ENCODE measurements at regions not wholly inside any gene's neighbourhood (a gene's known extent, or its start where the extent isn't known, plus 50 kb on each side); places are given as distances from the start of the nearest gene placed in this dataset. TPM values are rescaled to one million over a fixed set of nuclear protein-coding genes. Genes with fewer than 3 reads are reported as not detected.

GRCh38 chr3:70374179-70374578 lies 61.7 kb upstream of the MDFIC2 start:
- no peaks in the 10 kb centered on the region for H3K9me3 ChIP-seq (replicated peaks; ENCODE audit: control insufficient read depth, insufficient read depth, low read depth, low read length)
- in situ Hi-C loops (cut with MboI) (no loop called here), intact Hi-C loops (cut with micrococcal nuclease) (no loop called here)
- POLR2A ChIA-PET = no interaction called here
- H3K27me3 ChIP-seq (ENCODE audit: control insufficient read depth in 2 of 2, insufficient read depth in 2 of 2, low read length in 2 of 2) = no peaks in the 10 kb centered on the region
- no peaks in the 10 kb centered on the region for H3K4me1 ChIP-seq (replicated peaks in 1 of 2; ENCODE audit: control insufficient read depth in 2 of 2, insufficient read depth in 2 of 2, low read length in 2 of 2)
- H3K27ac ChIP-seq (ENCODE audit: extremely low read depth, low read depth, low read length) = no peak overlapping the region
- H2AFZ ChIP-seq (ENCODE audit: low read depth, low read length) = no peak overlapping the region
- H3K9ac ChIP-seq (ENCODE audit: insufficient read depth in 1 of 2, low read depth in 2 of 2, low read length in 2 of 2) = no peak overlapping the region
- H3K9me1 ChIP-seq (ENCODE audit: control insufficient read depth, insufficient read depth, low read length) = no peaks in the 10 kb centered on the region
- no peak overlapping the region for H3K4me2 ChIP-seq (ENCODE audit: insufficient read depth, low read length)
- BruUV-seq (replicated peaks) = no TSS peak
- ATAC-seq = no peak
- CTCF ChIA-PET (ENCODE audit: low intra/inter-chr PET ratio) = no interaction called here
- no peaks in the 10 kb centered on the region for H4K20me1 ChIP-seq (replicated peaks; ENCODE audit: control insufficient read depth, insufficient read depth, low read length)
- no peaks in the 10 kb centered on the region for H3K79me2 ChIP-seq (ENCODE audit: control insufficient read depth, insufficient read depth, low read length)
- DNase-seq (ENCODE audit: extremely low read depth in 1 of 4, low spot score in 3 of 4) = no peak
- H3K36me3 ChIP-seq (ENCODE audit: control insufficient read depth, insufficient read depth, low read length) = no peaks in the 10 kb centered on the region
- no peak for FAIRE-seq
- 4% methylated on average over 4 of the region's 4 CpGs for WGBS (ENCODE audit: insufficient coverage, low coverage, missing lambda C conversion rate)
- TF ChIP-seq CHAMP1 (IDR thresholded peaks at IDR 0.05) = no peak
- no peak for TF ChIP-seq SREBF1 (IDR thresholded peaks at IDR 0.05; ENCODE audit: borderline replicate concordance, low read depth, low read length)
- no peak for TF ChIP-seq CXXC5 (CRISPR knock-in tag; IDR thresholded peaks at IDR 0.05)
- no peak for TF ChIP-seq SAFB (IDR thresholded peaks at IDR 0.05; ENCODE audit: borderline replicate concordance, low read depth, low read length)
- no peak for TF ChIP-seq SPI1 (IDR thresholded peaks at IDR 0.05; ENCODE audit: borderline replicate concordance, low read depth, low read length)
- H3K4me3 ChIP-seq = no peak overlapping the region

Small RNA genes in the stretch of these regions (small RNA-seq; reads per million reads assigned to genes)
- gene COX6CP6 (not detected), gene RNU6-281P (not detected)
